GM06990 (cell line): ENCODE measurements at regions not wholly inside any gene's neighbourhood (a gene's known extent, or its start where the extent isn't known, plus 50 kb on each side); places are given as distances from the start of the nearest gene placed in this dataset.

Experiments
- DNase-seq: peaks from one replicate; pipeline ENCODE4 v3.0.0-alpha.2; 2011; ENCODE audit not compliant: insufficient read length; ENCODE audit errors: extremely low read depth
- H3K27me3 ChIP-seq: replicated peaks from 2 replicates; pipeline ENCODE4 v1.6.0; 2011; ENCODE audit warnings: low read length; ENCODE audit not compliant: control insufficient read depth, insufficient read depth
- H3K36me3 ChIP-seq: 2 replicates; pipeline ENCODE4 v1.5.1; 2011; ENCODE audit warnings: low read length; ENCODE audit not compliant: control insufficient read depth, insufficient read depth
- H3K4me3 ChIP-seq: replicated peaks from 2 replicates; pipeline ENCODE4 v1.5.1; 2011; ENCODE audit warnings: low read depth, mild to moderate bottlenecking, control low read depth, low read length
- TF ChIP-seq, protein P1 (sequence below): IDR thresholded peaks from 2 replicates; pipeline ENCODE4 v1.5.1; 2011; ENCODE audit warnings: low read length, control low read depth, mild to moderate bottlenecking, inconsistent platforms; ENCODE audit not compliant: insufficient read depth, poor library complexity, severe bottlenecking

DNA sequence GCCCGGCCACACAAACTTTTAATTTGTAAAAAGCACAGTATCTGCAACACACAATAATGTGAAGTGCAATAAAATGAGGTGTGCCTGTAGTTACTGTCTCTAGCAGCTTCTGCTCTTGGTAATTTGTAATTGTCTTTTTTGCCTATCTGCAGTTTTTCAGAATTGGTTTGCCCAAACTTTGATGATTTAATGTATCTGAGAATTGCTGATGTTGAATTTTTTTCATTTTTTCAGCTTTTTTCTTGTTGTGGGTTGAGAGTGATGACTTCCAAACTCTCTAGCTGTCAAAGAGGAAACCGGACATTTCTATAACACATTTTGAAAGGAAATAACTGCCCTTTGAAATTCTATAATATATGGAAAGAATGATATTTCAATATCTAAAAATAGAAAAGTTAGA, 236.9 kb downstream of the RERGL start:
- no peak for DNase-seq
- TF ChIP-seq, protein P1, sequence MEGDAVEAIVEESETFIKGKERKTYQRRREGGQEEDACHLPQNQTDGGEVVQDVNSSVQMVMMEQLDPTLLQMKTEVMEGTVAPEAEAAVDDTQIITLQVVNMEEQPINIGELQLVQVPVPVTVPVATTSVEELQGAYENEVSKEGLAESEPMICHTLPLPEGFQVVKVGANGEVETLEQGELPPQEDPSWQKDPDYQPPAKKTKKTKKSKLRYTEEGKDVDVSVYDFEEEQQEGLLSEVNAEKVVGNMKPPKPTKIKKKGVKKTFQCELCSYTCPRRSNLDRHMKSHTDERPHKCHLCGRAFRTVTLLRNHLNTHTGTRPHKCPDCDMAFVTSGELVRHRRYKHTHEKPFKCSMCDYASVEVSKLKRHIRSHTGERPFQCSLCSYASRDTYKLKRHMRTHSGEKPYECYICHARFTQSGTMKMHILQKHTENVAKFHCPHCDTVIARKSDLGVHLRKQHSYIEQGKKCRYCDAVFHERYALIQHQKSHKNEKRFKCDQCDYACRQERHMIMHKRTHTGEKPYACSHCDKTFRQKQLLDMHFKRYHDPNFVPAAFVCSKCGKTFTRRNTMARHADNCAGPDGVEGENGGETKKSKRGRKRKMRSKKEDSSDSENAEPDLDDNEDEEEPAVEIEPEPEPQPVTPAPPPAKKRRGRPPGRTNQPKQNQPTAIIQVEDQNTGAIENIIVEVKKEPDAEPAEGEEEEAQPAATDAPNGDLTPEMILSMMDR: no peak
- no peak overlapping the region for H3K4me3 ChIP-seq
- H3K36me3 ChIP-seq: no peaks in the 10 kb centered on the region
- no peaks in the 10 kb centered on the region for H3K27me3 ChIP-seq

GRCh38 chr12:17841496-17841895, 248.5 kb downstream of the RERGL start:
- Histone ChIP-seq H3K4me3 (no peak overlapping the region), H3K36me3 (no peaks in the 10 kb centered on the region), H3K27me3 (no peaks in the 10 kb centered on the region)
- DNase-seq: no peak
- TF ChIP-seq, protein P1: no peak

DNA sequence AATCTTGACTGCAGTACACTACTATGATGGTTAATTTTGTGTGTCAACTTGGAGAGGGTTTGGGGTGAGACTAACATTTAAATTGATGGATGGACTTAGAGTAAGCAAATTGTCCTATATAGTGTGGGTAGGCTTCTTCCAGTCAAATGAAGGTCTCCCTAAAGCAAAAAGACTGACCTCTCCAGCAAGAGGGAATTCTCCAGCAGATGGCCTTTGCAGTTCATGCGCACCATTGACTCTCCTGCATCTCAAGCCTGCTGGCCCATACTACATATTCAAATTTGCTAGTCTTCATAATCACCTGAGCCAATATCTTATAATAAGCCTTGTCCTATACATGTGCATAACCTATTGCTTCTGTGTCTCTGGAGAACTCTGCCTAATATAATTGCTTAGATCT, 260.2 kb downstream of the RERGL start:
- DNase-seq: no peak
- no peaks in the 10 kb centered on the region for H3K36me3 ChIP-seq
- TF ChIP-seq, protein P1: no peak
- H3K27me3 ChIP-seq: no peaks in the 10 kb centered on the region
- no peak overlapping the region for H3K4me3 ChIP-seq

DNA sequence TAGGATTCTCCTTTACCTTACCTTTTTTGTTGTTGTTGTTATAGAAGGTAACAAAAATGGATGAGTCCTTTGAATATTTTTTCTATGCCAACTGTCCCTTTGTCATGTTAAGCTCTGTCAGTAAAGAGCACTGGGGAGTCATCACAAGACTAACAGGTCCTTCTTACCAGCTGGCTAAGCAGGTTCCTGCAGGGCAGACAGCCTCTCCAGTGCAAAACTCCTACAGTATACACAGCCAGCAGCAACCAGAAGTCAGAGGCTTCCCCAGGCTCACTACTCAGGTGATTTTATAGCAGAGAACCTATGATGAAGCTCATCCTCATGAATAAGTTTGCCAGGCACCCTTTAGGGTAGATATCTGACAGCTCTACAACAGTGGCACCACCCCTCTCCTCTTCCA, 271.1 kb downstream of the RERGL start:
- TF ChIP-seq, protein P1: no peak
- H3K36me3 ChIP-seq: no peaks in the 10 kb centered on the region

GRCh38 chr12:17810399-17810798, 279.6 kb downstream of the RERGL start:
- Histone ChIP-seq H3K36me3 (no peaks in the 10 kb centered on the region), H3K4me3 (no peak overlapping the region), H3K27me3 (no peaks in the 10 kb centered on the region)
- no peak for DNase-seq
- TF ChIP-seq, protein P1: no peak

More for the DNA sequence above, 271.1 kb downstream of the RERGL start:
- H3K4me3 ChIP-seq: no peak overlapping the region
- DNase-seq: no peak
- H3K27me3 ChIP-seq: no peaks in the 10 kb centered on the region

DNA sequence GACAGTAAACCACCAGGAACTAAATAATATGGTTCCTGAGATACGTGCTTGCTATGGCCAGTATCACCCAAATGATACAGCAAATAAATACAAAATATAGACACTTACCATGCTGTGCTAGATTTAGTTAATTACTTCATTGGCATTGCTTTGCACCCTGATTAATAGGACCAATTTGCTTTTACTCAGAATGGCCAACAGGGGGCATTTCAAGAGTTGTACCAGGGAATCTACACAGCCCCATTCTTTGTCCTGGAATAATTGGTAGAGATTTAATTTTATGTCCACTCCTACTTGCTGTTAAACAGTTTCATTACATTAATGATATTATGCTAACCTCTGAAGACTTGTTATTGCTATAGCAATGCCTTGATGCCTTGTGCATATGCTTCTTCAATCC, 280.8 kb downstream of the RERGL start:
- Histone ChIP-seq H3K4me3 (no peak overlapping the region), H3K27me3 (no peaks in the 10 kb centered on the region), H3K36me3 (no peaks in the 10 kb centered on the region)
- no peak for DNase-seq
- TF ChIP-seq, protein P1: no peak
